ENCODE measurements at regions not wholly inside any gene's neighbourhood (a gene's known extent, or its start where the extent isn't known, plus 50 kb on each side); places are given as distances from the start of the nearest gene placed in this dataset.

DNA sequence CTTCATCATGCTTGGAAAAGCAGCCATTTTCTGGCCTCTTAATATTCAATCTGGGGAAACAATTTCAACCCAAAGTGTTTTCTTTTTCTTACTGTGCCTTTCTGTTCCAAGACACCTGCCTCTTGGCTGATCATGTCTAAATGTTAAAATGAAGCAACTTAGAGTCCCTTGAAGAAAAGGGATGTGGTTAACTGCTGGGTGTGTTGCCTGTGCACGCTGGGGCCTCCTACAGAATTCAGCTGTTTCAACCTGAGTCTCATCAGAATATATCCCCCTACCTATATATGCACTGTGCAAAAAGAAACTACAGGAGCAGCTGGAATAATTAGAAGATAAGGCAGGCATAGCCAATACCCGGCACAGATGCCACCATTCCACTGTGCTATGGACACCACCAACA lies 222.0 kb downstream of the OMA1 start:
- TF ChIP-seq HDAC2 (IDR thresholded peaks at IDR 0.05): no peak
- no peak for TF ChIP-seq GABPA (IDR thresholded peaks at IDR 0.05; ENCODE audit: low read depth)
- no peak for TF ChIP-seq CTCF (IDR thresholded peaks at IDR 0.05 in 2 of 3, conservative IDR thresholded peaks at IDR 0.05 in 1 of 3; ENCODE audit: control insufficient read depth in 2 of 3, extremely low read depth in 1 of 3, insufficient read depth in 1 of 3, low read depth in 3 of 3, low read length in 3 of 3)

Measured in GM12878 (cell line).